ENCODE measurements at regions not wholly inside any gene's neighbourhood (a gene's known extent, or its start where the extent isn't known, plus 50 kb on each side); places are given as distances from the start of the nearest gene placed in this dataset.

DNA sequence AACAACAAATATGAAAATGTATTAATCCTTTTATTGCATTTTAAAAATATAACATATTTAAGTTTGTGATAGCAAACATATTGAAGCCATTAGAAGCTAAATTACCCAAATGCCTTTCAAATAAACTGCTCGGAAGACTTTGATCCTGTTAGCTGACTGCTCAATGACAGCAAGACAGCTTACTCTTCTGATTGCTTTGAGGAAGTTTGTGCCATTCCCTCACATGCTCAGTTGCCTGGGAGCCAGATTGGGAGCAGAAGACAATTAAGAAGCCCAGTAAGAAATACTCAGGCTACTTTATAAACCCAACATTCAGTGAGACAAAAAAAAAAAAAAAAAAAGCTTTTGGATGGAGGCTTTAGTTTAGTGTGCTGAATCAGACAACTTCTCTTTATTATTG lies 407.1 kb upstream of the SOX11 start:
- DNase-seq: no peak
- H3K4me3 ChIP-seq (ENCODE audit: low read length): no peak overlapping the region
- H3K27me3 Mint-ChIP-seq: no peaks in the 10 kb centered on the region
- no peaks in the 10 kb centered on the region for H3K27me3 ChIP-seq (ENCODE audit: control insufficient read depth in 1 of 2, insufficient read depth in 2 of 2, low read length in 2 of 2)
- H3K4me3 Mint-ChIP-seq: no peak overlapping the region
- intact Hi-C loops (cut with DNase I, micrococcal nuclease): no loop called here
- no peak overlapping the region for H3K27ac Mint-ChIP-seq
- H3K36me3 Mint-ChIP-seq (ENCODE audit: low read depth): no peaks in the 10 kb centered on the region
- H3K27ac ChIP-seq (ENCODE audit: low read depth in 1 of 2, low read length in 2 of 2): no peak overlapping the region
- ChIA-PET POLR2A (no interaction called here), CTCF (no interaction called here)
- peaks cover 0 to 12% of the 10 kb centered on the region in 2 experiments for H3K9me3 ChIP-seq (ENCODE audit: control insufficient read depth in 1 of 2, insufficient read depth in 1 of 2, low read length in 2 of 2)
- no peaks in the 10 kb centered on the region for H3K4me1 Mint-ChIP-seq (ENCODE audit: low read depth)
- peaks cover 2% of the 10 kb centered on the region for H3K9me3 Mint-ChIP-seq
- TF ChIP-seq, protein P1, sequence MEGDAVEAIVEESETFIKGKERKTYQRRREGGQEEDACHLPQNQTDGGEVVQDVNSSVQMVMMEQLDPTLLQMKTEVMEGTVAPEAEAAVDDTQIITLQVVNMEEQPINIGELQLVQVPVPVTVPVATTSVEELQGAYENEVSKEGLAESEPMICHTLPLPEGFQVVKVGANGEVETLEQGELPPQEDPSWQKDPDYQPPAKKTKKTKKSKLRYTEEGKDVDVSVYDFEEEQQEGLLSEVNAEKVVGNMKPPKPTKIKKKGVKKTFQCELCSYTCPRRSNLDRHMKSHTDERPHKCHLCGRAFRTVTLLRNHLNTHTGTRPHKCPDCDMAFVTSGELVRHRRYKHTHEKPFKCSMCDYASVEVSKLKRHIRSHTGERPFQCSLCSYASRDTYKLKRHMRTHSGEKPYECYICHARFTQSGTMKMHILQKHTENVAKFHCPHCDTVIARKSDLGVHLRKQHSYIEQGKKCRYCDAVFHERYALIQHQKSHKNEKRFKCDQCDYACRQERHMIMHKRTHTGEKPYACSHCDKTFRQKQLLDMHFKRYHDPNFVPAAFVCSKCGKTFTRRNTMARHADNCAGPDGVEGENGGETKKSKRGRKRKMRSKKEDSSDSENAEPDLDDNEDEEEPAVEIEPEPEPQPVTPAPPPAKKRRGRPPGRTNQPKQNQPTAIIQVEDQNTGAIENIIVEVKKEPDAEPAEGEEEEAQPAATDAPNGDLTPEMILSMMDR (IDR thresholded peaks at IDR 0.05): no peak
- H3K36me3 ChIP-seq (ENCODE audit: insufficient read depth, low read length): no peaks in the 10 kb centered on the region
- H3K4me1 ChIP-seq (ENCODE audit: insufficient read depth, low read length): no peaks in the 10 kb centered on the region
- ATAC-seq (ENCODE audit: poor library complexity): no peak

DNA sequence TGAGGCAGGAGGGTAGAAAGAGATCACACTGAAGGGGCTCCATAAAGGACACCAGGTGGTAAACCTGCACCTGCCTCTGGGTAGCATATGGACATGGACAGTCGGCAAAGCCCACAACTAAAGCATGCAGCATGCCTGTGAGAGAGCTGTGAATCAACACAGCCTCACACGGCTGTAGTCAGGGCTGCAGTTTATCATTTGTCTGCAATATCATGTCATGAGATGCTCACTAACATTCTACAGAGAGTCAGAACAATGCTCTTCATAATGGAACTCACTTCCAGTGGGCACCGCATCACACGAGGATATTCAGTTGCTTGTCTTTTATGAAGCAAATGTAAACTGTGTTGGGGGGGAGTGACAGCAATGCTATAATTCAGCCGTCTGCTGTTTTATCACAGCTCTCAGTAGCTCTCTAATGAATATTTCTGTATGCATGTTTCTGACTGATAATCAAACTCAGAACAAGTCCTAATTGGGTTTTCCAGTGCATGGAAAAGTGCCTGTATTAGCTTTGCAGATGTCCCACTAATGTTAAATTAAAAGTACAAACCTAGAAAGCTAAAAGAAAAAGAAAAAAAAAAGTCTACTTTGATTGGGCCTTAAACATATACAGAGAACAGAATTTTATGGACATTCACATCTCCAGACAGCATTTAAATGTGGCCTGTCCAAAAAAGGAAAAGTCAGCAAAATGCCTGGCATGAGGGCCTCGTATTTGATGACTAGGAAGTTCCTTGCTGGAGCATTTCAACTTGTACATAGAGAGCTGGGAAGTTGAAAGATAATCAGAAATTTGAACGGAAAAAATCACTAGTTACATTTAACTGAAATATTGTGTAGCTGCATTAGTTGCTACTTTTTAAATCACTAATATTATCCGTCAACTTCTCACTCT lies 406.1 kb upstream of the SOX11 start:
- ChIA-PET CTCF (no interaction called here), POLR2A (no interaction called here)
- Histone ChIP-seq H3K9me3 (ENCODE audit: control insufficient read depth in 1 of 2, insufficient read depth in 1 of 2, low read length in 2 of 2) (peaks cover 0 to 12% of the 10 kb centered on the region in 2 experiments), H3K36me3 (ENCODE audit: insufficient read depth, low read length) (no peaks in the 10 kb centered on the region), H3K27me3 (ENCODE audit: control insufficient read depth in 1 of 2, insufficient read depth in 2 of 2, low read length in 2 of 2) (no peaks in the 10 kb centered on the region), H3K27ac (ENCODE audit: low read depth in 1 of 2, low read length in 2 of 2) (no peak overlapping the region), H3K4me3 (ENCODE audit: low read length) (no peak overlapping the region), H3K4me1 (ENCODE audit: insufficient read depth, low read length) (no peaks in the 10 kb centered on the region)
- Mint-ChIP-seq H3K27me3 (no peaks in the 10 kb centered on the region), H3K4me3 (no peak overlapping the region), H3K36me3 (ENCODE audit: low read depth) (no peaks in the 10 kb centered on the region), H3K4me1 (ENCODE audit: low read depth) (no peaks in the 10 kb centered on the region), H3K27ac (no peak overlapping the region), H3K9me3 (peaks cover 2% of the 10 kb centered on the region)
- intact Hi-C loops (cut with DNase I, micrococcal nuclease): no loop called here
- ATAC-seq (ENCODE audit: poor library complexity) (no peak), DNase-seq (no peak)
- TF ChIP-seq, protein P1 (IDR thresholded peaks at IDR 0.05): no peak

DNA sequence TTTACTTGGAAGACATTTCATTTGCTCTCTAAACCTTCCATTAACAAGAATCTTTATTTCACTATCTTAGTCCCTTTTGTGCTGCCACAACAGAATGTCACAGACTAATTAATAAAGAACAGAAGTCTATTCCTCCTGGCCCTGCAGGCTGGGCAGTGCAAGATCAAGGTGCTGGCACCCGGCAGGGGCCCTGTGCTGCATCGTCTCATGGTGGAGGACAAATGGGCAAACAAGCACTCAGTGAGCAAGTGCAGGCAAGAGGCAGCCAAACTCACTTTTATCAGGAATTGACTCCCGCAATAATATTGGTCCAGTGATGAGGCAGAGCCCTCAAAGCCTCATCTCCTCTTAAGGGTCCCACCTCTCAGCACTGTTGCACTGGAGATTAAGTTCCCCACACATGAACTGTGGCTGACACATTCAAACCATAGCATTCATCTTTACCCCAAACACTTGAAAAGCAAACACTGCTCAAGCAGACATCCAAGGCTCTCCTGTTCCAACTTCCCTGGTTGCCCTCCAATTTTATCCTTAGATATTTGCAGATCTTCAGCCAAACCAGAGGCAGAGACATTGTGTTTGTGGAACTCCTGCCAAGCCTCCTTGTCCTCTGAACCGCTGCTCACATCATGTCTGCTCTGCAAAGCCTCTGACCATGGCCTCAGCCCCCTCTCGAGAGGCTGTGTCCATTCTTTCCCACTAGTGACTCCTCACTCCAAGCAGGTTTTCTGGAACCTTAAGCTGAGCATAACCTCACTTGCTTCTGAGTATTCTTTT lies 404.4 kb upstream of the SOX11 start:
- H3K9me3 Mint-ChIP-seq: peaks cover 6% of the 10 kb centered on the region
- ChIA-PET POLR2A (no interaction called here), CTCF (no interaction called here)
- Histone ChIP-seq H3K27me3 (ENCODE audit: control insufficient read depth in 1 of 2, insufficient read depth in 2 of 2, low read length in 2 of 2) (no peaks in the 10 kb centered on the region), H3K9me3 (ENCODE audit: control insufficient read depth in 1 of 2, insufficient read depth in 1 of 2, low read length in 2 of 2) (peaks cover 0 to 12% of the 10 kb centered on the region in 2 experiments), H3K27ac (ENCODE audit: low read depth in 1 of 2, low read length in 2 of 2) (no peak overlapping the region), H3K4me1 (ENCODE audit: insufficient read depth, low read length) (no peaks in the 10 kb centered on the region), H3K36me3 (ENCODE audit: insufficient read depth, low read length) (no peaks in the 10 kb centered on the region), H3K4me3 (ENCODE audit: low read length) (no peak overlapping the region)
- H3K4me1 Mint-ChIP-seq (ENCODE audit: low read depth): no peaks in the 10 kb centered on the region
- ATAC-seq (ENCODE audit: poor library complexity) (no peak), DNase-seq (no peak)
- H3K27ac Mint-ChIP-seq: no peak overlapping the region
- intact Hi-C loops (cut with DNase I, micrococcal nuclease): no loop called here
- no peaks in the 10 kb centered on the region for H3K27me3 Mint-ChIP-seq
- H3K4me3 Mint-ChIP-seq: no peak overlapping the region
- no peaks in the 10 kb centered on the region for H3K36me3 Mint-ChIP-seq (ENCODE audit: low read depth)
- TF ChIP-seq, protein P1 (IDR thresholded peaks at IDR 0.05): no peak

Data from CD4-positive, alpha-beta T cell (primary cell).